Liver (tissue), 3 donors: ENCODE measurements at regions not wholly inside any gene's neighbourhood (a gene's known extent, or its start where the extent isn't known, plus 50 kb on each side); places are given as distances from the start of the nearest gene placed in this dataset.

Source experiments
- ATF3 ChIP-seq: IDR thresholded peaks from 2 replicates; pipeline ENCODE4 v1.6.1; 2016; ENCODE audit warnings: antibody characterized with exemption
- JUND ChIP-seq, 2 donors: IDR thresholded peaks; 2 replicates each; pipeline ENCODE4 v1.6.1; 2016; ENCODE audit warnings: antibody characterized with exemption in 2 of 2
- MAX ChIP-seq: IDR thresholded peaks from 2 replicates; pipeline ENCODE4 v1.6.1; 2016; ENCODE audit warnings: antibody characterized with exemption
- RAD21 ChIP-seq, 2 donors: IDR thresholded peaks; 2 replicates each; pipeline ENCODE4 v1.6.1; 2016; ENCODE audit warnings: antibody characterized with exemption in 2 of 2, mild to moderate bottlenecking in 2 of 2
- REST ChIP-seq: IDR thresholded peaks from 2 replicates; pipeline ENCODE4 v1.6.1; 2016; ENCODE audit warnings: antibody characterized with exemption, mild to moderate bottlenecking
- TAF1 ChIP-seq: conservative IDR thresholded peaks from 2 replicates; pipeline ENCODE4 v1.6.1; 2016; ENCODE audit warnings: antibody characterized with exemption, mild to moderate bottlenecking
- YY1 ChIP-seq: IDR thresholded peaks from 2 replicates; pipeline ENCODE4 v1.6.1; 2016; ENCODE audit warnings: antibody characterized with exemption, mild to moderate bottlenecking
- TF ChIP-seq, protein P1 (sequence below): fragments of 150-350 bp; IDR thresholded peaks from 2 replicates; pipeline ENCODE4 v1.5.1; 2017; ENCODE audit warnings: improper control_type of control experiment, low read depth, low read length; ENCODE audit not compliant: missing input control
- donor health status: healthy.
- donor health status: healthy.

DNA sequence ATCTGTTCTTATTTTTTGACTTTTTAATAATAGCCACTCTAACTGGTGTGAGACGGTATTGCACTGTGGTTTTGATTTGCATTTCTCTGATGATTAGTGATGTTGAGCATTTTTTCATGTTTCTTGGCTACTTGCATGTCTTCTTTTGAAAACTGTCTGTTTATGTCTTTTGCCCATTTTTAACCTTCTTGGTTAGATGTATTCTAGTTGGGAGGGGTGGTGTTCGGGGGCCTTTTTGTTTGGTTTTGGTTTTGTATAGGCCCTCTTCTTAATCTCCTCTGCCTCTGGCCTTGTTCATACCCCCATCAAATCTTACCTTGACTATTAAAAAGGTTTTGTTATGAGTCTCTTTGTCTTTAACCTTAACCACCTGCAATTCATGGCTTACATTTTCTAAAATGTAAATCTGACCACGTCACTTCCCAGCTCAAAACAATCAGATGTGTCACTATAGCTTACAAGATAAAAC lies 107.8 kb upstream of the NR4A3 start:
- TF ChIP-seq, protein P1, sequence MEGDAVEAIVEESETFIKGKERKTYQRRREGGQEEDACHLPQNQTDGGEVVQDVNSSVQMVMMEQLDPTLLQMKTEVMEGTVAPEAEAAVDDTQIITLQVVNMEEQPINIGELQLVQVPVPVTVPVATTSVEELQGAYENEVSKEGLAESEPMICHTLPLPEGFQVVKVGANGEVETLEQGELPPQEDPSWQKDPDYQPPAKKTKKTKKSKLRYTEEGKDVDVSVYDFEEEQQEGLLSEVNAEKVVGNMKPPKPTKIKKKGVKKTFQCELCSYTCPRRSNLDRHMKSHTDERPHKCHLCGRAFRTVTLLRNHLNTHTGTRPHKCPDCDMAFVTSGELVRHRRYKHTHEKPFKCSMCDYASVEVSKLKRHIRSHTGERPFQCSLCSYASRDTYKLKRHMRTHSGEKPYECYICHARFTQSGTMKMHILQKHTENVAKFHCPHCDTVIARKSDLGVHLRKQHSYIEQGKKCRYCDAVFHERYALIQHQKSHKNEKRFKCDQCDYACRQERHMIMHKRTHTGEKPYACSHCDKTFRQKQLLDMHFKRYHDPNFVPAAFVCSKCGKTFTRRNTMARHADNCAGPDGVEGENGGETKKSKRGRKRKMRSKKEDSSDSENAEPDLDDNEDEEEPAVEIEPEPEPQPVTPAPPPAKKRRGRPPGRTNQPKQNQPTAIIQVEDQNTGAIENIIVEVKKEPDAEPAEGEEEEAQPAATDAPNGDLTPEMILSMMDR: no peak
- TF ChIP-seq RAD21 (IDR thresholded peaks at IDR 0.05): no peak
- TF ChIP-seq ATF3: no peak
- TF ChIP-seq JUND (IDR thresholded peaks at IDR 0.05): no peak
- TF ChIP-seq YY1: no peak
- no peak for TF ChIP-seq MAX
- TF ChIP-seq REST: no peak
- TF ChIP-seq TAF1: no peak
